GM18498 (cell line): ENCODE measurements at regions not wholly inside any gene's neighbourhood (a gene's known extent, or its start where the extent isn't known, plus 50 kb on each side); places are given as distances from the start of the nearest gene placed in this dataset.

Experiments
- ATAC-seq: cut with Tn5 transposase; IDR thresholded peaks from one replicate; pipeline ENCODE4 v1.9.1; 2021; ENCODE audit warnings: mild to moderate bottlenecking, moderate library complexity; ENCODE audit not compliant: unreplicated experiment

GRCh38 chr2:150732064-150732463 is 244.6 kb upstream of the RND3 start:
- ATAC-seq: no peak

- peak; percentile 72 for ATAC-seq
Observed at GRCh38 chr2:150729495-150729955, 242.1 kb upstream of the RND3 start.

- ATAC-seq: no peak
Observed at GRCh38 chr2:150718280-150718679, 230.8 kb upstream of the RND3 start.

GRCh38 chr2:150716186-150716585 is 228.7 kb upstream of the RND3 start:
- no peak for ATAC-seq

GRCh38 chr2:150715501-150715900 is 228.0 kb upstream of the RND3 start:
- ATAC-seq: no peak

- ATAC-seq: no peak
Observed at GRCh38 chr2:150710916-150711315, 223.4 kb upstream of the RND3 start.

- no peak for ATAC-seq
Observed at GRCh38 chr2:150710041-150710440, 222.6 kb upstream of the RND3 start.

GRCh38 chr2:150706561-150706960 is 219.1 kb upstream of the RND3 start:
- ATAC-seq: no peak

GRCh38 chr2:150705767-150706166 is 218.3 kb upstream of the RND3 start:
- ATAC-seq: no peak

GRCh38 chr2:150705357-150705756 is 217.9 kb upstream of the RND3 start:
- no peak for ATAC-seq

GRCh38 chr2:150702791-150703190 is 215.3 kb upstream of the RND3 start:
- no peak for ATAC-seq

- ATAC-seq: no peak
Observed at GRCh38 chr2:150700666-150701580, 213.5 kb upstream of the RND3 start.

GRCh38 chr2:150699218-150699617 is 211.8 kb upstream of the RND3 start:
- no peak for ATAC-seq

GRCh38 chr2:150698016-150698661 is 210.7 kb upstream of the RND3 start:
- no peak for ATAC-seq

GRCh38 chr2:150697596-150697995 is 210.1 kb upstream of the RND3 start:
- no peak for ATAC-seq

- ATAC-seq: no peak
Observed at GRCh38 chr2:150695451-150696135, 208.1 kb upstream of the RND3 start.

GRCh38 chr2:150693556-150693955 is 206.1 kb upstream of the RND3 start:
- no peak for ATAC-seq

GRCh38 chr2:150690870-150691269 is 203.4 kb upstream of the RND3 start:
- ATAC-seq: no peak

- ATAC-seq: no peak
Observed at GRCh38 chr2:150690261-150690660, 202.8 kb upstream of the RND3 start.

GRCh38 chr2:150689590-150689989 is 202.1 kb upstream of the RND3 start:
- no peak for ATAC-seq

GRCh38 chr2:150688016-150688415 is 200.5 kb upstream of the RND3 start:
- ATAC-seq: no peak

GRCh38 chr2:150686391-150686790 is 198.9 kb upstream of the RND3 start:
- no peak for ATAC-seq
